DOHH2 (cell line): ENCODE measurements at regions not wholly inside any gene's neighbourhood (a gene's known extent, or its start where the extent isn't known, plus 50 kb on each side); places are given as distances from the start of the nearest gene placed in this dataset.

Experiments
- EZH2phosphoT487 ChIP-seq: fragments of 200-600 bp; sonication (generic); IDR thresholded peaks from 2 replicates; pipeline ENCODE4 v1.6.1; 2017; ENCODE audit warnings: borderline replicate concordance, mild to moderate bottlenecking, antibody characterized with exemption, low read length, moderate library complexity, mixed read lengths
- TF ChIP-seq, protein P1 (sequence below): fragments of 200-600 bp; sonication (generic); IDR thresholded peaks from one replicate; pipeline ENCODE4 v1.5.1; 2014; ENCODE audit warnings: antibody characterized with exemption, mild to moderate bottlenecking, low read depth, low read length; ENCODE audit not compliant: poor library complexity, severe bottlenecking

DNA sequence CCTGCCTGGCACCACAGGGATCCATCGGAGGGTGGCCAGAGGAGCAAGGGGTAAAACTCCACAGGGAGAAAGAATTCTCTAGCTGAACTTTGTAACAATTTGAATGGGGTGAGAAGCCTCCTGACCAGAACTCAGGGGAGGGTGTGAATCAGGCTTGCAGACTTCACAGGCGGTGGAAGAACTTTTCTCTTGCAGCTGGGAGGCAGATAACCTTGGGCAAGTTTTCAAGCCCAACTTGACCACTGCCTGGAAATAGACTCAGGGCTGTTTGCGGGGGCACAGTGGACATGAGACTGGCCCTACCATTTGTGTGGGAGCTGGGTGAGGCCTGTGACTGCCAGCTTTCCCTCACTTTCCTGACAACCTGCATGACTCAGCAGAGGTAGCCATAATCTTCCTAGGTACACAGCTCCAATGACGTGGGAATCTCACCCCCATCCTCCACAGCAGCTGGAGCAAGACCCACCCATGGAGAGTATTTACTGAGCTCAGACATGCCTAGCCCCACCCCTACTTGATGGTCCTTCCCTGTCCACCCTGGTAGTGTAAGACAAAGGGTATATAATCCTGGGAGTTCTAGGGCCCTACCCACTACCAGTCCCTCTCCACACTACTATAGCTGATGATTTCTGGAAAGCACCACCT is 210.0 kb upstream of the AGTR2 start:
- TF ChIP-seq, protein P1, sequence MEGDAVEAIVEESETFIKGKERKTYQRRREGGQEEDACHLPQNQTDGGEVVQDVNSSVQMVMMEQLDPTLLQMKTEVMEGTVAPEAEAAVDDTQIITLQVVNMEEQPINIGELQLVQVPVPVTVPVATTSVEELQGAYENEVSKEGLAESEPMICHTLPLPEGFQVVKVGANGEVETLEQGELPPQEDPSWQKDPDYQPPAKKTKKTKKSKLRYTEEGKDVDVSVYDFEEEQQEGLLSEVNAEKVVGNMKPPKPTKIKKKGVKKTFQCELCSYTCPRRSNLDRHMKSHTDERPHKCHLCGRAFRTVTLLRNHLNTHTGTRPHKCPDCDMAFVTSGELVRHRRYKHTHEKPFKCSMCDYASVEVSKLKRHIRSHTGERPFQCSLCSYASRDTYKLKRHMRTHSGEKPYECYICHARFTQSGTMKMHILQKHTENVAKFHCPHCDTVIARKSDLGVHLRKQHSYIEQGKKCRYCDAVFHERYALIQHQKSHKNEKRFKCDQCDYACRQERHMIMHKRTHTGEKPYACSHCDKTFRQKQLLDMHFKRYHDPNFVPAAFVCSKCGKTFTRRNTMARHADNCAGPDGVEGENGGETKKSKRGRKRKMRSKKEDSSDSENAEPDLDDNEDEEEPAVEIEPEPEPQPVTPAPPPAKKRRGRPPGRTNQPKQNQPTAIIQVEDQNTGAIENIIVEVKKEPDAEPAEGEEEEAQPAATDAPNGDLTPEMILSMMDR = no peak
- no peak for TF ChIP-seq EZH2phosphoT487
